A549 (cell line): ENCODE measurements at regions not wholly inside any gene's neighbourhood (a gene's known extent, or its start where the extent isn't known, plus 50 kb on each side); places are given as distances from the start of the nearest gene placed in this dataset.

ENCODE experiments used
- ATAC-seq, 2 experiments: fragments of 200-7000 bp in 1 of 2; fragments of >200 bp in 1 of 2; cut with Nextera tagmentation in 1 of 2; cut with Tn5 transposase in 1 of 2; 3 replicates each; pipeline versions ENCODE4 v1.8.0 to v1.9.1; 2018 to 2020; ENCODE audit warnings: mild to moderate bottlenecking in 1 of 2, moderate library complexity in 1 of 2
- CTCF ChIA-PET: fragments of 300-600 bp; sonication (Branson Sonifier 250); formaldehyde crosslinking; extraction: SDS; loops from one replicate; lab custom pipeline; 2021; ENCODE audit warnings: antibody characterized with exemption, inconsistent platforms; lab: Yijun Ruan, JAX
- POLR2A ChIA-PET: fragments of 350-600 bp; formaldehyde crosslinking; extraction: SDS; loops from one replicate; lab custom pipeline; 2021; ENCODE audit warnings: antibody characterized with exemption, inconsistent platforms; lab: Yijun Ruan, JAX
- DNase-seq, 2 experiments: peaks; one replicate each; pipeline versions ENCODE4 v3.0.0 to v3.0.0-alpha.2; 2011 to 2016; ENCODE audit warnings: low read depth in 1 of 2, low spot score in 1 of 2
- FAIRE-seq: peaks from 2 replicates; lab custom pipeline; 2011; peaks lifted over from hg19 to GRCh38; lab: Jason Lieb, UNC
- H3K27ac ChIP-seq, 2 experiments: fragments of >200 bp; sonication (Bioruptor Twin); formaldehyde crosslinking; 3 replicates each; pipeline ENCODE4 v1.5.1; 2016 to 2017
- H3K4me1 ChIP-seq: fragments of >200 bp; sonication (Bioruptor Twin); formaldehyde crosslinking; 3 replicates; pipeline ENCODE4 v1.6.1; 2016
- H3K4me2 ChIP-seq: fragments of >200 bp; sonication (Bioruptor Twin); formaldehyde crosslinking; 3 replicates; pipeline ENCODE4 v1.6.1; 2016
- H3K4me3 ChIP-seq: fragments of >200 bp; sonication (Bioruptor Twin); formaldehyde crosslinking; 3 replicates; pipeline ENCODE4 v1.5.1; 2016
- H3K9me3 ChIP-seq: fragments of >200 bp; sonication (Bioruptor Twin); formaldehyde crosslinking; 3 replicates; pipeline ENCODE4 v1.6.1; 2016
- ATOH8 ChIP-seq: fragments of 250-450 bp; sonication (Bioruptor Pico); IDR thresholded peaks from 2 replicates; pipeline ENCODE4 v1.5.0; 2020; ENCODE audit warnings: low read depth, mild to moderate bottlenecking, moderate library complexity
- CBX8 ChIP-seq: fragments of 200-600 bp; sonication (generic); IDR thresholded peaks from 2 replicates; pipeline ENCODE4 v1.6.1; 2016
- CTCF ChIP-seq: fragments of >200 bp; sonication (Bioruptor Twin); formaldehyde crosslinking; IDR thresholded peaks from 3 replicates; pipeline ENCODE4 v1.5.1; 2016
- EHF ChIP-seq: fragments of 250-450 bp; sonication (Bioruptor Pico); IDR thresholded peaks from 2 replicates; pipeline ENCODE4 v1.5.0; 2020; ENCODE audit warnings: mild to moderate bottlenecking
- EP300 ChIP-seq, 2 experiments: fragments of >200 bp; sonication (Bioruptor Twin); formaldehyde crosslinking; IDR thresholded peaks; 2 replicates in 1 of 2; 3 replicates in 1 of 2; pipeline ENCODE4 v1.6.1; 2016 to 2017
- GATA3 ChIP-seq: IDR thresholded peaks from 2 replicates; pipeline ENCODE4 v1.6.1; 2012; ENCODE audit warnings: borderline replicate concordance
- HDAC2 ChIP-seq: fragments of 200-600 bp; sonication (generic); IDR thresholded peaks from 2 replicates; pipeline ENCODE4 v1.6.1; 2016
- HOXA7 ChIP-seq: fragments of 250-450 bp; sonication (Bioruptor Pico); IDR thresholded peaks from 2 replicates; pipeline ENCODE4 v1.5.0; 2020; ENCODE audit warnings: mild to moderate bottlenecking, moderate library complexity
- HOXB13 ChIP-seq: fragments of 250-450 bp; sonication (Bioruptor Pico); IDR thresholded peaks from 2 replicates; pipeline ENCODE4 v1.5.0; 2020; ENCODE audit warnings: low read depth, mild to moderate bottlenecking, moderate library complexity
- JUNB ChIP-seq: fragments of >200 bp; sonication (Bioruptor Twin); formaldehyde crosslinking; IDR thresholded peaks from 2 replicates; pipeline ENCODE4 v1.6.1; 2016
- MAFK ChIP-seq: fragments of 450-650 bp; IDR thresholded peaks from 2 replicates; pipeline ENCODE4 v1.6.1; 2014; ENCODE audit not compliant: partially characterized antibody
- MAX ChIP-seq: IDR thresholded peaks from 2 replicates; pipeline ENCODE4 v1.6.1; 2012
- NPAS2 ChIP-seq: fragments of 250-450 bp; sonication (Bioruptor Pico); IDR thresholded peaks from 2 replicates; pipeline ENCODE4 v1.8.0; 2022; ENCODE audit warnings: mild to moderate bottlenecking, moderate library complexity, borderline replicate concordance
- PHF8 ChIP-seq: fragments of 200-600 bp; sonication (generic); IDR thresholded peaks from 2 replicates; pipeline ENCODE4 v1.6.1; 2016; ENCODE audit warnings: low read depth, mild to moderate bottlenecking, antibody characterized with exemption, moderate library complexity, borderline replicate concordance
- POLR2A ChIP-seq: IDR thresholded peaks from 2 replicates; pipeline ENCODE4 v1.6.1; 2012; ENCODE audit warnings: mild to moderate bottlenecking, low read length
- RAD21 ChIP-seq, 2 experiments: fragments of >200 bp in 1 of 2; sonication (Bioruptor Twin) in 1 of 2; formaldehyde crosslinking in 1 of 2; IDR thresholded peaks in 1 of 2; conservative IDR thresholded peaks in 1 of 2; 2 replicates in 1 of 2; 3 replicates in 1 of 2; pipeline ENCODE4 v1.6.1; 2012 to 2018; ENCODE audit warnings: inconsistent platforms in 1 of 2
- RARB ChIP-seq: fragments of 250-450 bp; sonication (Bioruptor Pico); IDR thresholded peaks from 2 replicates; pipeline ENCODE4 v1.8.0; 2021; ENCODE audit warnings: mild to moderate bottlenecking, moderate library complexity
- RNF2 ChIP-seq: fragments of 200-600 bp; sonication (generic); IDR thresholded peaks from 2 replicates; pipeline ENCODE4 v1.6.1; 2016; ENCODE audit warnings: low read depth, mild to moderate bottlenecking, antibody characterized with exemption, moderate library complexity, borderline replicate concordance
- SMC3 ChIP-seq: fragments of >200 bp; sonication (Bioruptor Twin); formaldehyde crosslinking; IDR thresholded peaks from 3 replicates; pipeline ENCODE4 v1.6.1; 2018; ENCODE audit warnings: inconsistent platforms
- ZFP36 ChIP-seq: fragments of 450-650 bp; IDR thresholded peaks from 2 replicates; pipeline ENCODE4 v1.6.1; 2014; ENCODE audit warnings: borderline replicate concordance; ENCODE audit not compliant: partially characterized antibody
- WGBS: methylation state at CpG from one replicate; pipeline ENCODE4 v1.1.6; 2017; ENCODE audit errors: missing lambda C conversion rate; 5-methylcytosine and 5-hydroxymethylcytosine counted together
- TF ChIP-seq, protein P1 (sequence below): IDR thresholded peaks from 2 replicates; pipeline ENCODE4 v1.6.1; 2012; ENCODE audit warnings: low read depth, borderline replicate concordance
- TF ChIP-seq, protein P2 (sequence below): fragments of >200 bp; sonication (Bioruptor Twin); formaldehyde crosslinking; IDR thresholded peaks from 2 replicates; pipeline ENCODE4 v1.6.1; 2016

DNA sequence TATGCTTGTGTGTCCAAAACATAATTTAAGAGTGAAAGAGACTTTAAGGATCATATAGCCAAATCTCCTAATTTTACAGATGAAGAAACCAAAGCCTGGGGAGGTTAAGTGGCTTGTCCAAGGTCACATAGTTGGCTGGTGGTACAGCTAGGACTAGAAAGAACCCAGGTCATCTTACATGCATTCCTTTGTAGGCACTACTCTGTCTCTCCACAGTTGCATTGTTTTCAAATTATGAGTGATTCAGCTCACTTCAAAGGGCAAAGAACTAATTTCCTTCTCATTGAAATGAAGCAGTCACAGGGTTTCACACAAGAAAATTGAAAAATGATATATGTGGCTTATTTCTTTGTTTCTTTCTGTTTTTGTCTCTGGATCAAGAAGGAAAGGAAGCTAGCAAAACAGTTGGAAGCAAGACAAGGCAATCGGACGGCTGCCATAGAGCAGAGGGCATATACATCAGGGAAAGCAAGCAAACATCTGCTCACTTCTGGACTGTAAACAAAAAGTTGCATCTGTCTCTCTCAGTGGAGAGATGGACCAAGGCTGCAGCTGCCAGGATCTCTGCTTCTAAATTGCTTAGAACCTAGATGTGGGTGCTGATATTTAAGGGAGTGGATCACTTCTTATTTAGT is 107.5 kb upstream of the AMOT start:
- H3K27ac ChIP-seq = no peak overlapping the region
- H3K9me3 ChIP-seq = no peaks in the 10 kb centered on the region
- no peaks in the 10 kb centered on the region for H3K4me1 ChIP-seq
- no peak overlapping the region for H3K4me2 ChIP-seq
- TF ChIP-seq EHF (no peak), MAFK (no peak), RNF2 (no peak), EP300 (IDR thresholded peaks at IDR 0.05) (no peak), RAD21 (conservative IDR thresholded peaks at IDR 0.05 in 1 of 2, IDR thresholded peaks at IDR 0.05 in 1 of 2) (no peak), HOXA7 (CRISPR knock-in tag) (no peak)
- 0% methylated on average over 2 of the region's 2 CpGs for WGBS
- CTCF ChIA-PET = no interaction called here
- no peak overlapping the region for H3K4me3 ChIP-seq
- ATAC-seq (no peak), DNase-seq (no peak), FAIRE-seq (no peak)
- POLR2A ChIA-PET = no interaction called here

DNA sequence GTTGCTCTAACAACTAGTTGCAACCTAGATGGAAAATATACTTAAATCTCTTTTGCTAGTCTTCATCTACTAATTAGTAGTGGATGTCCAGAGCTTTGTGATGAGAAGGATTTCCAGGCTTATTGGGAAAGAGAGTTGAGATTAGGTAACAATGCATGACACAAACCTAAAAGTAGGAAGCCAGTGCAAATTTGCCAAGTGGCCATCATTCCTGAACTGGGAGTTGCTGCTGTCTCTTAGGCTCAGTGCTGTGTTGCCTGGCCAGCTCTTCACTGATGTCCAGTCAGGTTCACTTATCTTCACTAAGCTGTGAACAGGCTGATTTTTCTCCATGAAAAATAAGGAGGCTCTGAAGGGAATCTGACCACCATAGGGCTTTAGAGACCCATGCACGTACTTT is 105.6 kb upstream of the AMOT start:
- no peak for FAIRE-seq

DNA sequence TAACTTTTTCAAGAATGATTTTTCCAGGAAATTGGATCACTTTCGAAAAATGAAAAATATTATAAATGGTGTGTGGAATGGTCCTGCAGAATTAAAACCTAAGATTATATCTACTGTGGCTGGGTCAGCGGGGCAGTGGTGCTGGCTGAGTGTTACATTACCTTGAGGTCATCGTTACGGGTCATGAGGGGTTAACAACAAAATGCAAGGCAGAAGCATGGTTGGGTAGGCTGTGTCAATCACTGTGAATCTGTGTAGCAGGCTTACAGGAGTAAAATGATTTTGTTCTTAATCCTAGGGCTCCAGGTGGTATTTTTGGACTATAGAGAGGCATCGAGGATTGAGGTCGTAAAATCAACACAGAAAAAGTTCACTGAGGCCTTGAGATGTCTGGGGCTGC is 105.2 kb upstream of the AMOT start:
- POLR2A ChIA-PET = no interaction called here
- WGBS = 18% methylated on average over 6 of the region's 6 CpGs

More for the DNA sequence above, 105.6 kb upstream of the AMOT start:
- TF ChIP-seq JUNB = no peak
- TF ChIP-seq HDAC2 = no peak
- TF ChIP-seq NPAS2 (CRISPR knock-in tag) = no peak
- TF ChIP-seq RARB (CRISPR knock-in tag) = no peak
- no peak for TF ChIP-seq PHF8
- H3K4me2 ChIP-seq = no peak overlapping the region
- DNase-seq (no peak), ATAC-seq (no peak)
- no peak overlapping the region for H3K4me3 ChIP-seq
- POLR2A ChIA-PET = no interaction called here
- WGBS = 0% methylated on average over 1 of the region's 1 CpG
- no peaks in the 10 kb centered on the region for H3K9me3 ChIP-seq
- CTCF ChIA-PET = no interaction called here
- no peaks in the 10 kb centered on the region for H3K4me1 ChIP-seq
- no peak overlapping the region for H3K27ac ChIP-seq

GRCh38 chrX:112941209-112941837 is 100.7 kb upstream of the AMOT start:
- DNase-seq (peak in 1 of 2 experiments; percentile 0), FAIRE-seq (no peak), ATAC-seq (no peak)
- Histone ChIP-seq H3K4me3 (no peak overlapping the region), H3K9me3 (no peaks in the 10 kb centered on the region), H3K4me2 (no peak overlapping the region), H3K27ac (no peak overlapping the region), H3K4me1 (no peaks in the 10 kb centered on the region)
- POLR2A ChIA-PET = no interaction called here
- CTCF ChIA-PET = no interaction called here
- 2% methylated on average over 6 of the region's 6 CpGs for WGBS
- no peak for TF ChIP-seq MAX
- no peak for TF ChIP-seq CTCF
- TF ChIP-seq SMC3 = no peak
- no peak for TF ChIP-seq ATOH8 (CRISPR knock-in tag)
- TF ChIP-seq, protein P1, sequence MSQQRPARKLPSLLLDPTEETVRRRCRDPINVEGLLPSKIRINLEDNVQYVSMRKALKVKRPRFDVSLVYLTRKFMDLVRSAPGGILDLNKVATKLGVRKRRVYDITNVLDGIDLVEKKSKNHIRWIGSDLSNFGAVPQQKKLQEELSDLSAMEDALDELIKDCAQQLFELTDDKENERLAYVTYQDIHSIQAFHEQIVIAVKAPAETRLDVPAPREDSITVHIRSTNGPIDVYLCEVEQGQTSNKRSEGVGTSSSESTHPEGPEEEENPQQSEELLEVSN = no peak
- no peak for TF ChIP-seq POLR2A
- TF ChIP-seq, protein P2, sequence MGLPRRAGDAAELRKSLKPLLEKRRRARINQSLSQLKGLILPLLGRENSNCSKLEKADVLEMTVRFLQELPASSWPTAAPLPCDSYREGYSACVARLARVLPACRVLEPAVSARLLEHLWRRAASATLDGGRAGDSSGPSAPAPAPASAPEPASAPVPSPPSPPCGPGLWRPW = no peak
- TF ChIP-seq GATA3 = no peak
- TF ChIP-seq HOXB13 (CRISPR knock-in tag) = no peak
- no peak for TF ChIP-seq CBX8

More for the DNA sequence above, 105.2 kb upstream of the AMOT start:
- H3K4me2 ChIP-seq = no peak overlapping the region
- DNase-seq = no peak
- no peaks in the 10 kb centered on the region for H3K4me1 ChIP-seq
- TF ChIP-seq RAD21 (conservative IDR thresholded peaks at IDR 0.05 in 1 of 2, IDR thresholded peaks at IDR 0.05 in 1 of 2) (no peak), NPAS2 (CRISPR knock-in tag) (no peak), ZFP36 (no peak)
- CTCF ChIA-PET = no interaction called here
- ATAC-seq = no peak
- H3K9me3 ChIP-seq = no peaks in the 10 kb centered on the region
- H3K4me3 ChIP-seq = no peak overlapping the region
- no peak overlapping the region for H3K27ac ChIP-seq
- FAIRE-seq = no peak
